NB4 (cell line): ENCODE measurements at regions not wholly inside any gene's neighbourhood (a gene's known extent, or its start where the extent isn't known, plus 50 kb on each side); places are given as distances from the start of the nearest gene placed in this dataset.

Source experiments
- CTCF ChIP-seq: IDR thresholded peaks from one replicate; pipeline ENCODE4 v1.5.1; 2012; ENCODE audit warnings: low read depth, low read length
- MAX ChIP-seq: IDR thresholded peaks from 2 replicates; pipeline ENCODE4 v1.6.1; 2011; ENCODE audit warnings: low read depth, low read length
- POLR2A ChIP-seq: IDR thresholded peaks from 2 replicates; pipeline ENCODE4 v1.6.1; 2011; ENCODE audit warnings: mild to moderate bottlenecking; ENCODE audit not compliant: insufficient read length; ENCODE audit errors: extremely low read depth

DNA sequence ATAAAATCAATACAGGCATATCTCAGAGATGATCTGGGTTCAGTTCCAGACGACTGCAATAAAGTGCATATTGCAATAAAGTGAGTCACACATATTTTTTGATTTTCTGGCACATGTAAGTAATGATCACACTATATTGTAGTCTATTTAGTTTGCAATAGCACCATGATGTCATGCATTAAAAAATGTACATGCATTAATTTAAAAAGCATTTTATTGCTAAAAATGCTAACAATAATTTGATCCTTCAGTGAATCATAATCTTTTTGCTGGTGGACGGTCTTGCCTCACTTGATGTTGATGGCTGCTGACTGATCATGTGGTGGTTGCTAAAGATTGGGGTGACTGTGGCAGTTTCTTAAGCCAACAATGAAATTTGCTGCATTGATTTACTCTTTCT is 511.1 kb downstream of the OTOL1 start:
- TF ChIP-seq CTCF (no peak), MAX (no peak), POLR2A (no peak)
